Activated CD8-positive, alpha-beta T cell treated with anti-CD3 and anti-CD28 coated beads for 36 hours (primary cell): ENCODE measurements at regions not wholly inside any gene's neighbourhood (a gene's known extent, or its start where the extent isn't known, plus 50 kb on each side); places are given as distances from the start of the nearest gene placed in this dataset.

Experiments used
- ATAC-seq: fragments of 200-7000 bp; cut with Tn5 transposase; one replicate; pipeline ENCODE4 v1.10.0; 2021; ENCODE audit warnings: mild to moderate bottlenecking, moderate library complexity
- CTCF ChIA-PET: fragments of 350-600 bp; sonication (Branson Sonifier 250); formaldehyde crosslinking; loops from one replicate; lab custom pipeline; 2021; ENCODE audit warnings: antibody characterized with exemption; lab: Charles Lee
- POLR2A ChIA-PET: fragments of 350-600 bp; sonication (Branson Sonifier 250); formaldehyde crosslinking; loops from one replicate; lab custom pipeline; 2021; ENCODE audit warnings: antibody characterized with exemption; lab: Charles Lee
- DNase-seq: peaks from one replicate; pipeline ENCODE4 v3.0.0-alpha.2; 2020
- H3K27ac Mint-ChIP-seq: one replicate; pipeline ENCODE4 v1.8.0; 2021; ENCODE audit warnings: mild to moderate bottlenecking, mixed read lengths
- H3K27me3 Mint-ChIP-seq: one replicate; pipeline ENCODE4 v1.8.0; 2021; ENCODE audit warnings: mixed read lengths
- H3K36me3 Mint-ChIP-seq: one replicate; pipeline ENCODE4 v1.8.0; 2021; ENCODE audit warnings: low read depth, mixed read lengths
- H3K4me1 Mint-ChIP-seq: one replicate; pipeline ENCODE4 v1.8.0; 2021; ENCODE audit warnings: low read depth, mixed read lengths
- H3K4me3 Mint-ChIP-seq: one replicate; pipeline ENCODE4 v1.8.0; 2021; ENCODE audit warnings: mild to moderate bottlenecking, moderate library complexity, mixed read lengths
- H3K9me3 Mint-ChIP-seq: one replicate; pipeline ENCODE4 v1.8.0; 2021; ENCODE audit warnings: mixed read lengths
- intact Hi-C: fragments of 100-400 bp; cut with micrococcal nuclease; formaldehyde crosslinking; loops from one replicate; pipeline ENCODE4 v1.10.0; 2022
- TF ChIP-seq, protein P1 (sequence below): fragments of 200-600 bp; IDR thresholded peaks from one replicate; pipeline ENCODE4 v1.8.0; 2022; ENCODE audit warnings: antibody characterized with exemption, mild to moderate bottlenecking

- TF ChIP-seq, protein P1, sequence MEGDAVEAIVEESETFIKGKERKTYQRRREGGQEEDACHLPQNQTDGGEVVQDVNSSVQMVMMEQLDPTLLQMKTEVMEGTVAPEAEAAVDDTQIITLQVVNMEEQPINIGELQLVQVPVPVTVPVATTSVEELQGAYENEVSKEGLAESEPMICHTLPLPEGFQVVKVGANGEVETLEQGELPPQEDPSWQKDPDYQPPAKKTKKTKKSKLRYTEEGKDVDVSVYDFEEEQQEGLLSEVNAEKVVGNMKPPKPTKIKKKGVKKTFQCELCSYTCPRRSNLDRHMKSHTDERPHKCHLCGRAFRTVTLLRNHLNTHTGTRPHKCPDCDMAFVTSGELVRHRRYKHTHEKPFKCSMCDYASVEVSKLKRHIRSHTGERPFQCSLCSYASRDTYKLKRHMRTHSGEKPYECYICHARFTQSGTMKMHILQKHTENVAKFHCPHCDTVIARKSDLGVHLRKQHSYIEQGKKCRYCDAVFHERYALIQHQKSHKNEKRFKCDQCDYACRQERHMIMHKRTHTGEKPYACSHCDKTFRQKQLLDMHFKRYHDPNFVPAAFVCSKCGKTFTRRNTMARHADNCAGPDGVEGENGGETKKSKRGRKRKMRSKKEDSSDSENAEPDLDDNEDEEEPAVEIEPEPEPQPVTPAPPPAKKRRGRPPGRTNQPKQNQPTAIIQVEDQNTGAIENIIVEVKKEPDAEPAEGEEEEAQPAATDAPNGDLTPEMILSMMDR = no peak
- Mint-ChIP-seq H3K27me3 (peaks cover 1% of the 10 kb centered on the region), H3K27ac (no peak overlapping the region), H3K36me3 (no peaks in the 10 kb centered on the region), H3K9me3 (no peaks in the 10 kb centered on the region), H3K4me1 (no peaks in the 10 kb centered on the region), H3K4me3 (no peak overlapping the region)
- CTCF ChIA-PET = interaction anchor here (6.2 kb wide), 1 partner anchor 12 kb away, joined by 33 read pairs; no protein-coding TSS in a partner anchor
- no peak for DNase-seq
- intact Hi-C loops = no loop called here
- no peak for ATAC-seq
- POLR2A ChIA-PET = no interaction called here
Observed at GRCh38 chr1:91153341-91153740, 131.5 kb upstream of the ZNF644 start.

- ChIA-PET CTCF (interaction anchor here (6.2 kb wide), 1 partner anchor 13 kb away, joined by 33 read pairs; no protein-coding TSS in a partner anchor), POLR2A (no interaction called here)
Observed at GRCh38 chr1:91152331-91152730, 130.5 kb upstream of the ZNF644 start.

GRCh38 chr1:91151702-91152101, 129.9 kb upstream of the ZNF644 start:
- no peak for DNase-seq
- no peaks in the 10 kb centered on the region for H3K4me1 Mint-ChIP-seq
- no peak overlapping the region for H3K4me3 Mint-ChIP-seq
- intact Hi-C loops = no loop called here
- no peaks in the 10 kb centered on the region for H3K36me3 Mint-ChIP-seq
- no peaks in the 10 kb centered on the region for H3K9me3 Mint-ChIP-seq
- TF ChIP-seq, protein P1 = no peak
- no peak for ATAC-seq
- CTCF ChIA-PET = interaction anchor here (6.2 kb wide), 1 partner anchor 14 kb away, joined by 33 read pairs; no protein-coding TSS in a partner anchor
- H3K27ac Mint-ChIP-seq = no peak overlapping the region
- H3K27me3 Mint-ChIP-seq = peaks cover 6% of the 10 kb centered on the region
- POLR2A ChIA-PET = interaction anchor here (0.9 kb wide), 1 partner anchor 19 kb away, joined by 3 read pairs; no protein-coding TSS in a partner anchor

More at GRCh38 chr1:91152331-91152730, 130.5 kb upstream of the ZNF644 start:
- H3K9me3 Mint-ChIP-seq = no peaks in the 10 kb centered on the region
- no peak overlapping the region for H3K27ac Mint-ChIP-seq
- no peaks in the 10 kb centered on the region for H3K36me3 Mint-ChIP-seq
- TF ChIP-seq, protein P1 = no peak
- peaks cover 5% of the 10 kb centered on the region for H3K27me3 Mint-ChIP-seq
- H3K4me3 Mint-ChIP-seq = no peak overlapping the region
- intact Hi-C loops = no loop called here
- no peak for DNase-seq
- no peaks in the 10 kb centered on the region for H3K4me1 Mint-ChIP-seq
- no peak for ATAC-seq

- CTCF ChIA-PET = interaction anchor here (0.6 to 2.0 kb wide), 2 partner anchors 17 to 1354 kb away, joined by 6 to 16 read pairs; no protein-coding TSS in a partner anchor
- TF ChIP-seq, protein P1 = no peak
- Mint-ChIP-seq H3K36me3 (no peaks in the 10 kb centered on the region), H3K27me3 (peaks cover 6% of the 10 kb centered on the region), H3K9me3 (no peaks in the 10 kb centered on the region), H3K4me3 (no peak overlapping the region), H3K27ac (no peak overlapping the region), H3K4me1 (no peaks in the 10 kb centered on the region)
- intact Hi-C loops = no loop called here
- DNase-seq = no peak
- POLR2A ChIA-PET = no interaction called here
- ATAC-seq = no peak
Observed at GRCh38 chr1:91148641-91149069, 126.8 kb upstream of the ZNF644 start.

DNA sequence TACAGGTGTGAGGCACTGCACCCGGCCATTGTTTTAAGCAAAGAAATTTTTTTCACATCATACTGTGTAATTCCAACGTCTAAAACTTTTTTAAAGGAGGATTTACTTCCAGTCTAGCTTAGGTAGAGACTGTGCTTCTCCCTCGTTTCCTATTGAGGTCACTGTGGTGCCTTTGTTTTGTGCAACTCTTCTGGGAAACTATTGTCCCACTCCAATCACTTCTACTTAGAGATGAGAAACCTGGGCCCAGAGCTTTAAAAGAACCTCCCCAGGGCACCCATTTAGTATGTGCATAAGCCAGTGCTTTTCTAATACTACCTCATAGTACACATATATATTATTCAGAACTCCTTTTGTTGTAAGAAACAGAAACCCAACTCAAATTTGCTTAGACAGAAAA, 120.0 kb upstream of the ZNF644 start:
- intact Hi-C loops = no loop called here
- no peaks in the 10 kb centered on the region for H3K4me1 Mint-ChIP-seq
- POLR2A ChIA-PET = no interaction called here
- no peak overlapping the region for H3K4me3 Mint-ChIP-seq
- H3K36me3 Mint-ChIP-seq = no peaks in the 10 kb centered on the region
- TF ChIP-seq, protein P1 = no peak
- CTCF ChIA-PET = interaction anchor here (1.2 kb wide), 1 partner anchor 24 kb away, joined by 4 read pairs; no protein-coding TSS in a partner anchor
- ATAC-seq (no peak), DNase-seq (no peak)
- no peaks in the 10 kb centered on the region for H3K9me3 Mint-ChIP-seq
- no peak overlapping the region for H3K27ac Mint-ChIP-seq
- peaks cover 2% of the 10 kb centered on the region for H3K27me3 Mint-ChIP-seq
